Posterior vena cava (tissue), 2 donors: ENCODE measurements at regions not wholly inside any gene's neighbourhood (a gene's known extent, or its start where the extent isn't known, plus 50 kb on each side); places are given as distances from the start of the nearest gene placed in this dataset.

Experiments
- DNase-seq: peaks from one replicate; pipeline ENCODE4 v3.0.0-alpha.2; 2020; ENCODE audit warnings: low spot score
- intact Hi-C, 2 donors: fragments of 100-400 bp; cut with DNase I; formaldehyde crosslinking; loops; one replicate each; pipeline versions ENCODE4 v1.14.1 to v1.14.2; 2022 to 2023
- donor health status: DM: yes; HTN: yes; CAD: no.
- donor health status: DM: yes; HTN: yes; CAD: no.

DNA sequence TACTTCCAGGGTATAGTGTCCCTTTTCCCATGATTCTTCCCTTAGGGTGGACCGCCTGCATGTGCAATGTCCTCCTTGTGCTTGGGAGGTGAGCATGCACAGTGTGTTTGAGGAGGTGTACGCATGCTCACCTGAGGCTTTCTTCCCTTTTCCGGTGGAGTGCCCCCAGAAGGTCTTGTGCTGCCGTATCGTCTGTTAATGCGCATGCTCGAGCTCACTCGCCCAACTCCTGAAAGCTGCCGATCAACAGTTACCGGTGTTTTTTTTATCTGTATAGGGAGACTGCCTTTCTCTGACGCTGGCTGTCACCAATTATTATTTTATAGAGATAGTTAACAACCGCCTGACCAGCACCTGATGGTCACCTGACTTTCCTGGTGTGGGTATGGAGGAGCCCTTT lies 458.8 kb upstream of the MEX3C start:
- no peak for DNase-seq
- intact Hi-C loops, result no loop called here

DNA sequence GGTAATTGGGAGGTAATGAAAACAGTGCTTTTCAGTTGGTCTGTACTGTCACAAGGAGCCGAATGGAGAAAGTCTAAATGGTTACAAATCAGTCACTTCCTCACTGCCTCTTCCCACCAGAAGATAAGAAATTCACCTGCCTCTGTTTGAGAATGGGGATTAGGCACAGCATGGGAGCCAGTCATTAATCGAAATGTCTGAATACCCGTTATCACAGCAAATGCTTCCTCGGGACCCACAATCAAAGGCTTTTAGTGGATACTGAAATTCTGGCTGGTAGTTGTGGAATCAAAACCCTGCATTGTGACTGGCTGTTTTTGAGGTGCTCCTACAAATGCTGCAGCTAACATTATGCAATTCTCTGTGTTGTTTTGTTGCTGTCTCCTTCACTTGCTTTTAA lies 461.0 kb upstream of the MEX3C start:
- intact Hi-C loops, result no loop called here
- no peak for DNase-seq

DNA sequence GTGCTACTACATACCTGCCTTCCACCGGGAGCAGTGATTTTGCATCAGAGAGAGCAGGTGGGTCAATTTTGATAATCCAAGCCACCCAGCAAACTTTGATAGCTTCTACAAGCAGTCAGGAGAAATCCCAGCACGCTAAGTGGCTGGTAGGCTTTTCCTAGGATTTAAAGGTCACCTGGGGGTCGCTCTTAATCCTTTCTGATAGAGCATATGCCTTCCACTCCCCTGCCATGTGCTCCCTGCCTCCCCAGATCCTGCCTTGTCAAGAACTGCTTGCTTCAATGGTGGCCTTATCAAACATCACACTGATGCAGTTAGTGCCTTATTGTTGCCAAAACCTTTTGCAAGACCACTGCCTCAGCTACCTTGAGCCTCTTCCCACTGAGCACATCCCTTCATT lies 462.3 kb upstream of the MEX3C start:
- intact Hi-C loops, result no loop called here
- DNase-seq, result no peak

DNA sequence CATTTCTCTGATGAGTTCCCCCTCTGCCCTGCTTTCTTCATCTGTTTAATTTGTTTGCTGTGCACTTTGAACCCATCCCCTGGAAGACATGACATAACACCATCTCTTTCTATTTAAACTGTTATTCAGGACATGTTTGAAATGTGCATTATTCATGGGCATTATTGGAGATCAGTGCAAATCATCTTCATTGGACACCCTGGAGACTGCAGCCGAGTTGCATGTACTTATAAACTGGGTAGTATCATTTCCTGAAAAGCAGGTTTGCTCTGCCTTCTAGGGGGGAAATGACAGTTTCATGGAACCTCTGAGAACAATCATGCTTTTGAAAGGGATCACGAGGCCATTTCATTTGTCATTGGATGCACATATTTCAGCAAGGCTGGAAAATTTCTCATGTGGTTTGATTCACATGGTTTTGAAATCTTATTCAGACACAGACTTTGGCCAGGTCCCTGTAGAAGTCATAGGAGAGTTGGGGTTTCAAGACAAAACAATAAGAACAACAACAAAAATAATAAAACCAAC lies 462.8 kb upstream of the MEX3C start:
- intact Hi-C loops, result no loop called here
- DNase-seq, result no peak

DNA sequence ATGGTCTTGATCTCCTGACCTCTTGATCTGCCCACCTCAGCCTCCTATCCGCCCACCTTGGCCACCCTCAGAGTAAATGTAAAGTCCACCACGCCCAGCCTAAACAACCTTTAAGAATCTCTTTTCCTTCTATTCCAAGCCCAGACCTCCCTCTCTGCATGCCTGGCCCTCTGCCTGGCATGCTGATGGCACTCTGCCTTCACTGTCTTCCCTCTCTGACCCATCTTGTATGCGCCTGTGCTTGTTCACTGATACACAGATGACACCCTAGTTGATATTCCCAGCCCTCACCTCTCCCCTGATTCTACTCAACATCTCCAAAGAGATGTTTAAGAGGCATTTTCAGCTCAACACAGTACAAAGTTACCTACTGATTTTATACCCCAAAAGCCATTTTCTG lies 466.8 kb upstream of the MEX3C start:
- intact Hi-C loops, result no loop called here

DNA sequence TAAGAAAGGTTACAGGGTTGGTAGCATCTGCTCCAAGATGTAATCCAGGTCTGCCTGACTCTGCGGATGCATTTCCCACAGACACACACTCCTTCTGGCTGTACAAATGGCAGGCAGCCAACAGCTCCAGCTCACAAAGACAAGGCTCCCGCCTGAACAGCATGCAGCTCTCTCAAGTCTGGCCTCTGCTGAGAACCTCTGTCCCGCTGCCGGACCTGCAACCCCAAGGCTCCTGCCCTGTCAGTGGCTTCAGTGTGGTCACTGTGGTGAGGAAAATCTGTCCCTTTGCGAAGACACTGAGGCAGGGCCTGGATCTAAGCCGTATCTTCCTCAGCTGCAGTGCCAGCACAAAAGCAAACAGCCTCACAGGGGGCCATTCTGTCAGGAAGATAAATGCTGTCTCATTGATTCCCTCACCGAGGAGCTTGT lies 469.3 kb upstream of the MEX3C start:
- DNase-seq, result no peak
- intact Hi-C loops, result no loop called here

More for the DNA sequence above, 466.8 kb upstream of the MEX3C start:
- no peak for DNase-seq

DNA sequence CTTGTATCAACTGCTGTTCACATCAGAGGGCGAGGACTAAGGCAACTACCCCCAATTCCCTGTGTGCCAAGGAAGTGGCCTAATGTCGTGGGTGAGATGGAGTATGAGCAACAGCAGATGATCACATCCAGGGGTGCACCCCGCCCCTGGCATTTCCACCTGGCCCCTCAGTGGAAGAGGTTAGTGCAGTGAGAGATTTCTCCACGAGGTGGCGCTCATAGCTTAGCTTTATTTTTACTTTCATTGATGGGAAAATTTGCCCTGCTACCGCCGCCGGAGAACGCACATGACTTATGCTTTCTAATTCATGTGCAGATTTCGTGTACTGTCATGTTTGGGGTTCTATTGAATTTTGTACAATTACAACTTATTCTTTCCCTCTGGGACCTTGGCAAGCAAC lies 470.6 kb upstream of the MEX3C start:
- intact Hi-C loops, result no loop called here
- no peak for DNase-seq

DNA sequence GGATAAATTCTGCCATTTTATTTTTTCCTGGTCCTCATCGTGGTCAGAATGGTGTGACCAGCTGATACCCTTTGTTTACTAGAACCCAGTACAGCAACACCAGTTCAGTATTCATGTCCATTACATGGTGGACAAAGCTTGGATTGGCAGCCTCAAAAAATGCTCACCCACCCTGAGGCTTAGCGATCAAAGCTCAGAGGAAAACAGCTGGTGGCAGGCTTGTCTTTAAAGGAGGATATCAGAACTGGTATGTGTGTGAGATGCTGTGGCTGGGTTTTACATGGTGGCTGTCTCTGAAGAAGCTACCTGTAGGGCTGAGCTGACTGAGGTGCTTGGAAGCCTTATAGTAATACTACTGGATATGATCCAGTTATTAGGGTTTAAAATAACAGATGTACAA lies 471.1 kb upstream of the MEX3C start:
- no peak for DNase-seq
- intact Hi-C loops, result no loop called here

DNA sequence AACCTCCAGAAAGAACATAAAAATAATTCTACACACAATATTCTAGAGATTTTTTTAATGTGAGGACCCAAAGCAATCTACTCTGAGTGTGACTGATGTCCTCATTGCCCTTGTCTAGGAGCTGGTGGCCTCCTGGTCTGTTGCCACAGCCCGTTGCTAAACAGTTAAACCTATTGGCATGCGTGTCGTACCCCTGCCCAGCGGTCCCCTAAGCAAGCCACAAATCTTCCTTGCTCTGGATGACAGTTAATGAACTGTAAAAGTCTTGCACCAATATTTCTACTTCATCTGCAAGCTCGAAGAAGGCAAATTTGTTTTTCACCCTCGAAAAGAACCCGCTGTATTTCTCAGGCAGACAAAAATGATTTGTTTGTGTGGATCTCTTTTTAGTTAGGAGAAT lies 489.1 kb upstream of the MEX3C start:
- intact Hi-C loops, result no loop called here
- no peak for DNase-seq

DNA sequence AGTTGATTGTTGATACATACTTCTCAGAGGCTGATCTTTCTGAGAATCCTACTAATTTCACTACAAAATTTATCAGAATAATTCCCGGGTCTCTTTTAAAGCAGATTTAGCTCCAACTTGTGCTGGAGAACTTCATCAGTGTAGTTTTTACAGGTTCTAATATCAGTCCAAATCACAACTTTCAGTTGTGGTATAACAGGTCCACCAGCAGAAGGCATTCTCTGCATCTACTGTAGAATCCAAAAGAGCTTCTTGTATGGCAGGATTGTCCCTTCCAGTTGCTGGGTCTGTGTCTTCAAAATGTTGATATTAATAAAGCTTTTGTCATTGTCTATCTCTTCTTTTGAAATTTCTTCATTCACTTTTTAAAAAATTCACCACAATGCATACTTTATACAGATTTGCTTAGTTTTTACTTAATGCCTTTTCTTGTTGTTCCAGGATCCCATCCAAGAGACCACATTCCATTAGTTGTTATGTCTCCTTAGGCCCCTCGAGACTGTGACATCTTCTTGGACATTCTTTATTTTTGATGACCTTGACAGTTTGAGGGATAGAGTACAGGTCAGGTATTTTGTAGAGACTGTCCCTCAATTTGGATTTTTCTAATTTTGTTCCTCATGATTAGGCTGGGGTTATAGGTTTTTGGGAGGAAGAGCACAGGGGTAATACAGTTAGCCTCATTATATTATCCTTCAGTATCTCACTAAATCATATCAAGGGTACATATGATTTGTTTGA lies 490.5 kb upstream of the MEX3C start:
- intact Hi-C loops, result no loop called here
- no peak for DNase-seq

DNA sequence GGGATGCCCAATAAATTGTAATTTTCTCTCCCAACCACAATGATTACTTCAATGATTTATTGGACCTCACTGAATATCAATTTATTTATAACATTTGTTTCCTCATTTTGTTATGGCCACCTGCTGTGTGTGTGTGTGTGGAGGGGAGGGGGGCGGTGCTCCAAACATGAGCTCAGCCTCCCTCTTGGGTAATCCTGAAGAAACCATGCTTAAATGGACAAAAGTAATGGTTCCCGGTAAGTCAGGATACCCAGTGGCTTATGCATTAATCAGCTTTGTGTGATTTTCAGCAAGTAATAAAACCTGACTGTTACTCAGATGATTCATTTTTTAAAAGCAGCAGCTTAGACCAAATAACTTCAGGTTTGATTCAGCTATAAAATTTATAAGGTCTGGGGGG lies 495.1 kb upstream of the MEX3C start:
- no peak for DNase-seq
- intact Hi-C loops, result no loop called here

DNA sequence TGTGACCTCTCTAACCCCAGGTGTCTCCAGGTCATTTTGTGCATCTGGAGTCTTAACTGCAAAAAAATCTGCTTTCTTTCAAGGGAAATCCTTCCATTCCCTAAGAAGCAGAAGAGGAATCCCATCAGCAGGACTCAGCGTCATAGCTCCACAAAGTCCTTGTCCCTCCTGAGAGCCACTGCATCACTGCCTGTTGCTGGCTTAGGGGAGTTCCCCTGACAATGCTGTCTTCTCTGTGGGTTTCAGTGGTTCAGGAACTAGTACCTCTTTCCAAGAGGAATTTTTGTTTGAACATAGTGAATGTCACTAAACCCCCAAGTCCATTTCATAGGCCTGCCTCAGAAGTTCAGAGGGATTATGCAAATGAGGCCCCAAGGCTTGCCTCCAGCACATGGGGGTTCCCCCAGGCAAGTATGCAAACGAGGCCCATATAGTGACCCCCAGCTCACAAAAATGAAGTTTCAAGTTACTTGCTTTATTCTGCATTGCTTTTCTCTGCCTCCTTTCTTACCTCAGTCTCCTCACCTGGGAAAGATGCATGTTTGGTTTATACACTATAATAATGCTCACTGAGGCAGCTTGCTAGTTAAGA lies 513.9 kb upstream of the MEX3C start:
- intact Hi-C loops, result no loop called here
- no peak for DNase-seq

DNA sequence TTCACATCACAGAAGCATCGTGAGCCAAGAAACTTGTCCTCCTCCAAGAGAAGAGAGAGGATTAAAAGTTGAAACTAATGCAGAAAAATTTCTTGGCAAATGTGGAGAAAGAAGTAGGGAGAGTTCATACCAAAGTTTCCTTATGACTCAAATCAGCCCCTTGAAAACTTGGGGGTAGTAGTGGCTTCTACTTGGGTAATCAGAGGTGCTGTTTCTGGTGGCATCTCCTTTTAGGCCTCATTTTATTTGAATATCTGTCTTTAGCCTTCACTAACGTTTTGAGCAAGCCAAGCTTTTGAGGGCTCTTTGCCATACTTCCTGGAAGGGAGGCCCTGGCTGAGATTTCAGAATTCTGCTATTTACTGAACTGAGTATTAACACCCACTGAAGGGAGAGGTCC lies 515.3 kb upstream of the MEX3C start:
- intact Hi-C loops, result no loop called here
- no peak for DNase-seq

DNA sequence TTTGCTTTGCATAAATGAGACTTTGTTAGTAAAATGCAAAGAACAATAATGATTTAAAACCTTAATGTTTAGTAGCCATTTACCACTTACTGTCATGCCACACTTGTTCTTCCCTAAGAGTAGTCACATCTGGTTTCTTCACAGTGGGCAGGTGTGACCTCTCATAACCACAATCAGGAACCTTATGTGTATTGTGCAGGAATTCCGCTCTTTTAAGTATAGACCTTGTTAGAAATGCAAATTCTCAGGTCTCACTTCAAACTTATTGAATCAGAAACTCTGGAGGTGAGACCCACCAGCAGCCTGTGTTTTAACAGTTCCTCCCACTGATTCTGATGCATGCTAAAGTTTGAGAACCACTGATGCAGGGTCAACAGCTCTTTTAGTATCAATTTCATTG lies 518.8 kb upstream of the MEX3C start:
- intact Hi-C loops, result no loop called here
- no peak for DNase-seq

DNA sequence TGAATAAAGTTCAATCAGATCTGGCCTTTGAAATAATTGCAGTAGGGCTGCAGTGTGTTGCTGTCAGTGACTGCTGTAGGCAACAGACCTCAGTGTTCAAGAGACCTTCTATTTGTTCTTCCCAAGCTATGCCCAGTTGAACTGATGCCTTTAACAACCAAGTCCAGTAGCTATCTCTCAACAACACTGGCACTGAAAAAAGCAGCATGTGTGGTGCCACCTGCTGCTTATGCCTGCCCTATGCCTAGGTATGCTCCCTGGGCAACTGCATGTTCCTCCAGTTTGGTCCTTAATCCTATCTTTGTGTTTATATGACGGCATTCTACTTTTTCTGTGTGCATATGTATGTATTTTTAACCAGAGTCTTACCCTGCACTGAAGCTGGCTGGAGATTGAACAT lies 523.9 kb upstream of the MEX3C start:
- intact Hi-C loops, result no loop called here
- no peak for DNase-seq

DNA sequence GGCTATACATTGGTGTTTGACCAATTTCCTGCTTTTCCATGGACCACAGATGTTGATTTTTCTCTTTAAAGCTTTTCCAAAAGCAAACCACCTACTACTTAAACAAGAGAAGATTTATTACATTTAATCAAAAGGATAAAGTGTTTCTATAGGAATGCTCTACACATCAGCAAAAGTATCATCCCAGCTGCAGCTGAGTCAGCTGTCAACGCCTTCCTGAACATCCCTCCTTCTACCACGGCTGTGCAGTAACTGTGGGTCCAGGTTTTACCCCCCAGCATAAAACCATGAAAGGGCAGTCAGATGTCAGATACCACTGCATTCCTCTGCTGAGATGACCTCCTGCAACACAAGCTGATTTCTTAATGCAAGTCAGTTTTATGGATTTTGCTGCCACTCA lies 524.5 kb upstream of the MEX3C start:
- no peak for DNase-seq
- intact Hi-C loops, result no loop called here

DNA sequence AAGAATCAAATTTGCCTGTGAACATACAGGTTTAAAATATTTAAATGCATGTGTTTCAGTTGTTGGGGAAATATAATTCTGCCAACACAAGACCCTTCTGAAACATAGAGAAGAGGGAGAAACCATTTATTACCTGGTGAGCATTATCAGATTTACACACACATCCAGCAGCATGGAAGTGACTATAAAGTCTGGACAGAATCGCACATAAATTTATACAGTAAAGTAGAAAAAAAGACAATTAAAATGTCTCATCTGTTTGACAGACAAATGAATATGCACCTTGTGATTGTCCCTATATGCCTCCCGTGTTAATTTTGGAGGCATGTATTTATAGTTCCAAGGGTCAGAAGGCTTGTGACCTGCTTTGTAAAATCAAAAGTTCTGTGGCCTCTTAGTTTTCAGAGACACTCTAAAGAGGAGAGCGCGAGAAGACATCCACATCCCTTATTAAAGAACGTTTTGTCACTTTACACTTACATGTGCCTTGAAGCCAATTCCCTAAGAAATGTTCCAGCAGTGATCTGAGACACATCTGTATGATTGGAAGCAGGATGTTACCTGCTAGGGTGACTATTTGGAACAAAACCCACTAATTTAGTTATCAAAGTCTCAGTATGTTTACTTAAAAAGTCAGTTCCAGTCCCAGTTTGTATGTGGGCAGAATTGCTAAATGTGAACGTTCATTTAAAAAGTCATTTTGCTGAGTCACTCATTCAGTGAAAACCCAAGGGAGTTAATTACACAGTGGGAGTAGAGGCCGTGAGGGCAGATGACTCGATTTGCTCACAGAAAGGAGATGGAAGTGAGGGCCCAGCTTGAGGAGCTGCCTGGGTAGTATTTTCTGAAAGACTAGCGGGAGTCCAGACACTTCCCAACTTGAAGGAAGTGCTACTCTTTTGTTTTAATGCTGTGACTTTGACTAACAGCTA lies 527.6 kb upstream of the MEX3C start:
- DNase-seq, result no peak
- intact Hi-C loops, result no loop called here

DNA sequence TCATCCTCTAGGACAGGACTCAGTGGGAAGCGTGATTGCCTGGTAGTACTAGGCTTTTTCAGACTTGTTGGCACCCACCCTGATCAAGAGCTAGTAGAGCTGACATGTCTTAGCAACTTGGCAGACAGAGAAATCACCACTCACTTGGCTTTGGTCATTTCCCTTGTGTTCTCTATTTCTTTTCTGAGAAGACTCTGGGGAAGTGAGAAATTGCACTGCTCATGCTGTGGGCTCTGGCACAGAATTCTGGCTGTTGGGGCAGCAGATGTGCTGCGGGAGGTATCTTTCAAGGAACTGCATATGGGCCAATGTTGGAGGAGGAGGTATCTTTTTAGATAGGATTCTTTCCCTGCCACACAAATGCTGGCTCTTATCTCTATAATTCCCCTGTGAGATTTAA lies 529.1 kb upstream of the MEX3C start:
- no peak for DNase-seq
- intact Hi-C loops, result no loop called here

DNA sequence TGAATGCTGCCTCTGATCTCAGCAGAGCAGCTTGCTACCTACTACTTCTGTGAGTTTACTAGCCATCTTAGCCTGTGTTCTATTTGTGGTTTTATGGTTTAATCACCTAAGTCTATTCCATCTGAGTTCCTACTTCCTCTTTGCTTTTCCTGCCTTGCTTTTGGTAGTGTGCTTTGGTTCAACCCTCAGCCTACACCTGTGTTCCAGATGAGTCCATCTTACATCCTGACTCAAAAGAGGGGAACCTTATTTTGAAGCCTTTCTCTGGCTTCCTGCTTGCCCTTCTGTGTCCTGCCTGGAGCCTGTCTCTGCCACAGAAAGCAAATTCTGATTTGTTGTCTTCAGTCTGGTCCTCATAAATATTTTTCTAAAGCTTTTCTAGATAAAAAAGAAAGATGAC lies 530.3 kb upstream of the MEX3C start:
- no peak for DNase-seq
- intact Hi-C loops, result no loop called here

DNA sequence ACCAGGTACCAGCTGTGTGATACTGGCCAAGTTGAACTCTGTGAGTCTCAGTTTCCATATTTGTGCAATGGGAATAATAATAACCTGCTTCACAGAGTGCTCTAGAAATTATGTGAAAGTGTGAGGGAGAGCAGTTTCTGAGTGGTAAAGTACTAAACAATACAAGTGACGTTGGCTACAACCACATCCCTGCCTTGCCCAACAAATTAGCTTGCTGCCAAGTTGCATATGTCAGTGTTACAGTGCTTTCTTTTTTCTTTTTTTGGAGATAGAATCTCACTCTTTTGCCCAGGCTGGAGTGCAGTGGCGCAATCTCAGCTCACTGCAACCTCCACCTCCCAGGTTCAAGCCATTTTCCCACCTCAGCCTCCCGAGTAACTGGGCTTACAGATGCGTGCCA lies 533.6 kb upstream of the MEX3C start:
- no peak for DNase-seq

More for the DNA sequence above, 533.6 kb upstream of the MEX3C start:
- intact Hi-C loops, result no loop called here
